PC-3 (cell line): ENCODE measurements at regions not wholly inside any gene's neighbourhood (a gene's known extent, or its start where the extent isn't known, plus 50 kb on each side); places are given as distances from the start of the nearest gene placed in this dataset.
"Not testable (repeated sequence)": the region's sequence is repeated elsewhere in the genome, so short reads cannot be mapped to it uniquely, and the experiment has no call there.

Experiments used
- ATAC-seq: fragments of 200-7000 bp; cut with Tn5 transposase; 2 replicates; pipeline ENCODE4 v1.9.1; 2020; ENCODE audit warnings: mild to moderate bottlenecking, moderate library complexity
- BruUV-seq: library from RNA; stranded (reverse); fragments of 400-500 nt; replicated peaks from 2 replicates; lab custom pipeline; 2021; lab: Mats Ljungman, UMichigan
- CTCF ChIA-PET: fragments of 300-600 bp; sonication (Branson Sonifier 250); formaldehyde crosslinking; loops from one replicate; lab custom pipeline; 2022; ENCODE audit warnings: antibody characterized with exemption; lab: Charles Lee
- POLR2A ChIA-PET: fragments of 300-600 bp; sonication (Branson Sonifier 250); formaldehyde crosslinking; loops from one replicate; lab custom pipeline; 2022; ENCODE audit warnings: antibody characterized with exemption; ENCODE audit not compliant: unreplicated experiment; lab: Charles Lee
- DNase-seq: peaks from one replicate; pipeline ENCODE4 v3.0.0-alpha.2; 2015
- H2AFZ ChIP-seq: fragments of 300-600 bp; sonication (generic); 2 replicates; pipeline ENCODE4 v1.6.0; 2016; ENCODE audit warnings: antibody characterized with exemption, low read length
- H3F3A ChIP-seq: fragments of 300-600 bp; sonication (generic); one replicate; pipeline ENCODE4 v1.6.0; 2017; ENCODE audit warnings: antibody characterized with exemption, low read length, control low read depth, mild to moderate bottlenecking; ENCODE audit not compliant: unreplicated experiment
- H3K27ac ChIP-seq: fragments of 300-600 bp; sonication (generic); 2 replicates; pipeline ENCODE4 v1.5.1; 2016; ENCODE audit warnings: mild to moderate bottlenecking, low read length
- H3K27me3 ChIP-seq: fragments of 300-600 bp; sonication (generic); 2 replicates; pipeline ENCODE4 v1.6.1; 2016; ENCODE audit warnings: low read length, mixed read lengths
- H3K36me3 ChIP-seq: fragments of 300-600 bp; sonication (generic); 2 replicates; pipeline ENCODE4 v1.6.1; 2016; ENCODE audit warnings: low read depth, mixed run types, low read length, mixed read lengths
- H3K4me1 ChIP-seq: fragments of 300-600 bp; sonication (generic); 2 replicates; pipeline ENCODE4 v1.5.1; 2016; ENCODE audit warnings: low read length; ENCODE audit not compliant: insufficient read depth
- H3K4me2 ChIP-seq: fragments of 300-600 bp; sonication (generic); 2 replicates; pipeline ENCODE4 v1.6.0; 2016; ENCODE audit warnings: low read length
- H3K4me3 ChIP-seq: fragments of 300-600 bp; sonication (generic); 2 replicates; pipeline ENCODE4 v1.5.1; 2016; ENCODE audit warnings: mild to moderate bottlenecking, low read length, mixed read lengths
- H3K79me2 ChIP-seq: fragments of 300-600 bp; sonication (generic); 2 replicates; pipeline ENCODE4 v1.6.1; 2017; ENCODE audit warnings: low read length, mixed read lengths
- H3K9ac ChIP-seq: fragments of 300-600 bp; sonication (generic); 2 replicates; pipeline ENCODE4 v1.6.0; 2016; ENCODE audit warnings: mild to moderate bottlenecking, low read length
- H3K9me2 ChIP-seq: fragments of 300-600 bp; sonication (generic); replicated peaks from 2 replicates; pipeline ENCODE4 v1.6.1; 2016; ENCODE audit warnings: mixed run types, low read length, mixed read lengths
- H3K9me3 ChIP-seq: fragments of 300-600 bp; sonication (generic); 2 replicates; pipeline ENCODE4 v1.6.1; 2016; ENCODE audit warnings: low read length, mixed read lengths
- H4K20me1 ChIP-seq: fragments of 300-600 bp; sonication (generic); 2 replicates; pipeline ENCODE4 v1.6.1; 2016; ENCODE audit warnings: low read length, mixed read lengths
- EZH2 ChIP-seq: fragments of 300-600 bp; sonication (generic); IDR thresholded peaks from one replicate; pipeline ENCODE4 v1.6.1; 2017; ENCODE audit warnings: antibody characterized with exemption, mild to moderate bottlenecking, low read length; ENCODE audit not compliant: unreplicated experiment
- EZH2phosphoT487 ChIP-seq: fragments of 300-600 bp; sonication (generic); IDR thresholded peaks from 2 replicates; pipeline ENCODE4 v1.6.1; 2018; ENCODE audit warnings: mild to moderate bottlenecking, antibody characterized with exemption, low read length, borderline replicate concordance
- intact Hi-C: fragments of 100-400 bp; cut with micrococcal nuclease; formaldehyde crosslinking; loops from 2 replicates; pipeline ENCODE4 v1.9.0; 2023
- TF ChIP-seq, protein P1 (sequence below): fragments of 300-600 bp; sonication (generic); conservative IDR thresholded peaks from 2 replicates; pipeline ENCODE4 v1.5.1; 2017; ENCODE audit warnings: antibody characterized with exemption, low read depth, mild to moderate bottlenecking, low read length

DNA sequence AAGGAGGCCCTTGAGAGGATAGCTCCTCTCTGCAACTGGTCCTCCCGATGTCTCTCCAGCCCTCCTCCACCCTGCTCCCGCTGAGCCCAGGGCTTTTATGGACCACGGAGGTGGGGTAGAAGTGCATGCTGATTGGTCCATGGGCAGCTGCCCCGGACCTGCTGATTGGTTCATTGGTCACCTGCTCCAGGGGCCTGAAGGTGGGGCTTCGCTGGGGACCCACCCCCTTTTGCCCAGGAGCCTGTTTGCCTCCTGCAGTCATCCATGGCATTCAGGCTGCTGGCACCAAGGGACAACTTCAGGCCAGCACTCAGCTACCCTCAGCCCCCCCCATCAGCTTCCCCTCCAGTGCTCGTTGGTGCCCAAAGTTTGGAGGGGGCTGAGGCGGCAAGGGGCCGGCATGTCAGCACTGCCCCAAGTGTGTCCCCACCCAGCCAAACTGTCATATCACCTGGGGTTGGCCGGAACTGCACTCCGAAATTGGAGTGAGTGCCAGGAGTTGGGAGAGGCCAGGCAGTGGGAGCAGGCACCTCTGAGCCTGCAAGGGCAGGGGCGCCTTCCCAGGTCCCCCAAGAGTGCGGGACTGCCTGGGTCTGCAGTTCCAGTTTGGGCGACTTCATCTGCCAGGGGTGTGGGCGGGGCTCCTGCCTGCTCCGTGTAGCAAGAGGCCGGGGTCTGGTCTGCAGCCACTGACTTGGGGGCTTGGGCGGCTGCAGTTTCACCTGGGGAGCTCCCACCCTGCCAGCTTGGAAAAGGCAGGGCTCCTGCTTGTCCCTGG, 288.9 kb downstream of the RDH14 start:
- Histone ChIP-seq H3K4me1 (no peaks in the 10 kb centered on the region), H3F3A (no peaks in the 10 kb centered on the region), H3K36me3 (no peaks in the 10 kb centered on the region), H3K9me3 (no peaks in the 10 kb centered on the region), H3K4me2 (no peak overlapping the region), H4K20me1 (no peaks in the 10 kb centered on the region), H3K9ac (no peak overlapping the region), H3K79me2 (no peaks in the 10 kb centered on the region), H3K27ac (no peak overlapping the region), H2AFZ (no peak overlapping the region), H3K27me3 (no peaks in the 10 kb centered on the region), H3K9me2 (no peaks in the 10 kb centered on the region), H3K4me3 (no peak overlapping the region)
- DNase-seq: no peak
- no TSS peak for BruUV-seq
- POLR2A ChIA-PET: no interaction called here
- no peak for ATAC-seq
- TF ChIP-seq EZH2phosphoT487 (no peak), EZH2 (no peak)
- TF ChIP-seq, protein P1, sequence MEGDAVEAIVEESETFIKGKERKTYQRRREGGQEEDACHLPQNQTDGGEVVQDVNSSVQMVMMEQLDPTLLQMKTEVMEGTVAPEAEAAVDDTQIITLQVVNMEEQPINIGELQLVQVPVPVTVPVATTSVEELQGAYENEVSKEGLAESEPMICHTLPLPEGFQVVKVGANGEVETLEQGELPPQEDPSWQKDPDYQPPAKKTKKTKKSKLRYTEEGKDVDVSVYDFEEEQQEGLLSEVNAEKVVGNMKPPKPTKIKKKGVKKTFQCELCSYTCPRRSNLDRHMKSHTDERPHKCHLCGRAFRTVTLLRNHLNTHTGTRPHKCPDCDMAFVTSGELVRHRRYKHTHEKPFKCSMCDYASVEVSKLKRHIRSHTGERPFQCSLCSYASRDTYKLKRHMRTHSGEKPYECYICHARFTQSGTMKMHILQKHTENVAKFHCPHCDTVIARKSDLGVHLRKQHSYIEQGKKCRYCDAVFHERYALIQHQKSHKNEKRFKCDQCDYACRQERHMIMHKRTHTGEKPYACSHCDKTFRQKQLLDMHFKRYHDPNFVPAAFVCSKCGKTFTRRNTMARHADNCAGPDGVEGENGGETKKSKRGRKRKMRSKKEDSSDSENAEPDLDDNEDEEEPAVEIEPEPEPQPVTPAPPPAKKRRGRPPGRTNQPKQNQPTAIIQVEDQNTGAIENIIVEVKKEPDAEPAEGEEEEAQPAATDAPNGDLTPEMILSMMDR: no peak
- CTCF ChIA-PET: no interaction called here
- intact Hi-C loops: no loop called here

DNA sequence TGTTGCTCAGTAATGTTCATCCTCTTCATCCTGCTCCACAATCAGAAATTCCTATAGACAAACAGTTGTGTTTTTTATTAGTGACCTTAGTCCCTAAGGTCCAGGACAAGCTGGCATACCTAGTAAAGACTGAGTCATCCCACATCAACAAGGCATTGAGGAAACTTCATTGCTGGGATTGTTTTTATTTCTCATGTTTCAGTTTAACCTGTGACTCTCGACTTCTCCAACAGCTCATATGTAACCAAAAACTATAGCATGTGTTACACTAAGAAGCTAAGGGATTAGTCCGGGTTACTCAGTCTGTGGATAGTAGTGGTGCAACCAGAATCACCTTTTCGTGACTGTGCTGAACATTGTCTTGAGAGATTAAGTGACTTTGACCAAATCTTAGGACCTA, 292.1 kb downstream of the RDH14 start:
- intact Hi-C loops: no loop called here
- TF ChIP-seq, protein P1: no peak
- TF ChIP-seq EZH2 (no peak), EZH2phosphoT487 (no peak)
- no TSS peak for BruUV-seq
- no peak overlapping the region for H3K9ac ChIP-seq
- no peaks in the 10 kb centered on the region for H3K9me3 ChIP-seq
- ChIA-PET CTCF (no interaction called here), POLR2A (no interaction called here)
- ATAC-seq: no peak
- no peaks in the 10 kb centered on the region for H3F3A ChIP-seq
- H3K27me3 ChIP-seq: no peaks in the 10 kb centered on the region
- H4K20me1 ChIP-seq: no peaks in the 10 kb centered on the region
- no peaks in the 10 kb centered on the region for H3K79me2 ChIP-seq
- H3K9me2 ChIP-seq: no peaks in the 10 kb centered on the region
- H3K27ac ChIP-seq: no peak overlapping the region
- no peak overlapping the region for H2AFZ ChIP-seq
- no peaks in the 10 kb centered on the region for H3K4me1 ChIP-seq
- no peak overlapping the region for H3K4me3 ChIP-seq
- DNase-seq: peak; percentile 45
- H3K36me3 ChIP-seq: no peaks in the 10 kb centered on the region
- no peak overlapping the region for H3K4me2 ChIP-seq

DNA sequence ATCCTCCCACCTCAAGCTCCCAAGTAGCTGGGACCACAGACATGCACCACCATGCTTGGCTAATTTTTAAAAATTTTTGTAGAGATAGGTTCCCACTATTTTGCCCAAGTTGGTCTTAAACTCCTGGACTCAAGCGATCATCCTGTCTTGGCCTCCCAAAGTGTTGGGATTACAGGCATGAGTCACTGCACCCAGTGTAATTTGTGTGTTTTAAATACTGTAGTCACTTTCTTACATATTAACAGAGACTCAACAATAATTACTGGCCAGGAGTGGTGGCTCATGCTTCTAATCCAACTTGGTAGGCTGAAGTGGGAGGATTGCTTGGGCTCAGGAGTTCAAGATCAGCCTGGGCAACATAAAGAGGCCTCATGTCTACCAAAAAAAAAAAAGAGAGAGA, 293.0 kb downstream of the RDH14 start:
- no peak for ATAC-seq

DNA sequence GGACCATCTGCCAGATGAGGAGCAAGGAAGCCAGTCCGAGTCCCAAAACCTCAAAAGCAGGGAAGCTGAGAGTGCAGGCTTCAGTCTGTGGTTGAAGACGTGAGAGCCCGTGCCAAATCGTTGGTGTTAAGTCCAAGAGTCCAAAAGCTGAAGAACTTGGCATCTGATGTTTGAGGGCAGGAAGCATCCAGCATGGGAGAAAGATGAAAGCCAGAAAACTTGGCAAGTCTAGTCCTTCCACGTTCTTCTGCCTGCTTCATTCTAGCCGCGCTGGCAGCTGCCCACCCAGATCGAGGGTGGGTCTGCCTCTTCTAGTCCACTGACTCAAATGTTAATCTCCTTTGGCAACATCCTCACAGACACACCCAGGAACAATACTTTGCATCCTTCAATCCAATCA, 293.8 kb downstream of the RDH14 start:
- ATAC-seq, H3F3A ChIP-seq, H3K79me2 ChIP-seq, H3K27ac ChIP-seq, H3K4me2 ChIP-seq, BruUV-seq, H3K9me2 ChIP-seq, H3K9ac ChIP-seq, DNase-seq, H3K4me1 ChIP-seq, H3K36me3 ChIP-seq, CTCF ChIA-PET, intact Hi-C loops, H3K27me3 ChIP-seq, H2AFZ ChIP-seq, H4K20me1 ChIP-seq, H3K9me3 ChIP-seq, POLR2A ChIA-PET, H3K4me3 ChIP-seq: not testable (repeated sequence)

More for the DNA sequence above, 293.0 kb downstream of the RDH14 start:
- Histone ChIP-seq H3F3A (no peaks in the 10 kb centered on the region), H3K9ac (no peak overlapping the region), H3K79me2 (no peaks in the 10 kb centered on the region), H3K9me2 (no peaks in the 10 kb centered on the region), H4K20me1 (no peaks in the 10 kb centered on the region), H3K36me3 (no peaks in the 10 kb centered on the region), H2AFZ (no peak overlapping the region), H3K4me1 (no peaks in the 10 kb centered on the region), H3K4me3 (no peak overlapping the region), H3K9me3 (no peaks in the 10 kb centered on the region), H3K4me2 (no peak overlapping the region), H3K27ac (no peak overlapping the region), H3K27me3 (no peaks in the 10 kb centered on the region)
- TF ChIP-seq EZH2: no peak
- ChIA-PET CTCF (no interaction called here), POLR2A (no interaction called here)
- no TSS peak for BruUV-seq
- DNase-seq: no peak
- intact Hi-C loops: no loop called here
